H9 (cell line): ENCODE measurements at regions not wholly inside any gene's neighbourhood (a gene's known extent, or its start where the extent isn't known, plus 50 kb on each side); places are given as distances from the start of the nearest gene placed in this dataset.
"Not testable (repeated sequence)": the region's sequence is repeated elsewhere in the genome, so short reads cannot be mapped to it uniquely, and the experiment has no call there.

Experiments used
- DNase-seq: peaks from one replicate; pipeline ENCODE4 v3.0.0-alpha.2; 2017
- H2AFZ ChIP-seq: one replicate; pipeline ENCODE4 v1.6.1; 2013; ENCODE audit warnings: mild to moderate bottlenecking, low read length, control low read depth, moderate library complexity
- H2AK5ac ChIP-seq: 2 replicates; pipeline ENCODE4 v1.6.1; 2013; ENCODE audit warnings: low read length, control low read depth, mixed read lengths; ENCODE audit not compliant: insufficient read length
- H2BK120ac ChIP-seq: one replicate; pipeline ENCODE4 v1.6.1; 2013; ENCODE audit warnings: low read depth, mild to moderate bottlenecking, low read length, control low read depth, inconsistent platforms; ENCODE audit not compliant: poor library complexity, severe bottlenecking
- H2BK12ac ChIP-seq: 2 replicates; pipeline ENCODE4 v1.6.1; 2013; ENCODE audit warnings: low read length, control low read depth, mixed read lengths, low read depth; ENCODE audit not compliant: insufficient read length
- H2BK15ac ChIP-seq: 2 replicates; pipeline ENCODE4 v1.6.1; 2013; ENCODE audit warnings: low read depth, low read length, control low read depth
- H2BK20ac ChIP-seq: one replicate; pipeline ENCODE4 v1.6.1; 2013; ENCODE audit warnings: low read depth, mild to moderate bottlenecking, low read length, control low read depth, inconsistent platforms; ENCODE audit not compliant: poor library complexity, severe bottlenecking
- H2BK5ac ChIP-seq: 2 replicates; pipeline ENCODE4 v1.6.1; 2013; ENCODE audit warnings: low read length, control low read depth, mixed read lengths; ENCODE audit not compliant: insufficient read length
- H3K14ac ChIP-seq: 2 replicates; pipeline ENCODE4 v1.6.1; 2013; ENCODE audit warnings: low read length, control low read depth; ENCODE audit not compliant: insufficient read depth
- H3K18ac ChIP-seq: 2 replicates; pipeline ENCODE4 v1.6.1; 2013; ENCODE audit warnings: low read depth, mild to moderate bottlenecking, mixed read lengths, low read length, control low read depth; ENCODE audit not compliant: insufficient read length
- H3K23ac ChIP-seq: 2 replicates; pipeline ENCODE4 v1.6.1; 2013; ENCODE audit warnings: low read length, control low read depth, mixed read lengths, low read depth; ENCODE audit not compliant: insufficient read length
- H3K23me2 ChIP-seq: 2 replicates; pipeline ENCODE4 v1.6.1; 2013; ENCODE audit warnings: low read depth, mild to moderate bottlenecking, mixed read lengths, low read length, control low read depth; ENCODE audit not compliant: insufficient read length, poor library complexity, severe bottlenecking
- H3K27ac ChIP-seq: 2 replicates; pipeline ENCODE4 v1.5.1; 2013; ENCODE audit warnings: low read length, control low read depth, mixed read lengths, low read depth; ENCODE audit not compliant: insufficient read length
- H3K27me3 ChIP-seq: 2 replicates; pipeline ENCODE4 v1.6.1; 2013; ENCODE audit warnings: low read length, control low read depth, inconsistent platforms; ENCODE audit not compliant: insufficient read depth
- H3K4ac ChIP-seq: 2 replicates; pipeline ENCODE4 v1.6.1; 2013; ENCODE audit warnings: low read depth, mild to moderate bottlenecking, control low read depth, inconsistent platforms, low read length, moderate library complexity
- H3K4me1 ChIP-seq: 2 replicates; pipeline ENCODE4 v1.6.1; 2013; ENCODE audit warnings: low read length, control low read depth, inconsistent platforms; ENCODE audit not compliant: insufficient read depth
- H3K4me2 ChIP-seq: 2 replicates; pipeline ENCODE4 v1.6.1; 2013; ENCODE audit warnings: low read length, control low read depth, mixed read lengths; ENCODE audit not compliant: insufficient read length, insufficient read depth
- H3K56ac ChIP-seq: 2 replicates; pipeline ENCODE4 v1.6.1; 2013; ENCODE audit warnings: low read depth, mild to moderate bottlenecking, mixed read lengths, low read length, control low read depth; ENCODE audit not compliant: insufficient read length
- H3K79me1 ChIP-seq: 2 replicates; pipeline ENCODE4 v1.6.1; 2013; ENCODE audit warnings: low read depth, mild to moderate bottlenecking, moderate library complexity, low read length, control low read depth, inconsistent platforms; ENCODE audit not compliant: insufficient read depth, poor library complexity, severe bottlenecking
- H3K79me2 ChIP-seq: 2 replicates; pipeline ENCODE4 v1.6.1; 2013; ENCODE audit warnings: low read length, control low read depth, inconsistent platforms; ENCODE audit not compliant: insufficient read depth
- H3K9ac ChIP-seq: 2 replicates; pipeline ENCODE4 v1.6.1; 2013; ENCODE audit warnings: low read length, control low read depth, mixed read lengths; ENCODE audit not compliant: insufficient read length; ENCODE audit errors: extremely low read depth
- H3K9me3 ChIP-seq: one replicate; pipeline ENCODE4 v1.6.1; 2013; ENCODE audit warnings: low read depth, low read length, inconsistent platforms; ENCODE audit not compliant: control insufficient read depth
- H3T11ph ChIP-seq: one replicate; pipeline ENCODE4 v1.6.1; 2013; ENCODE audit warnings: mild to moderate bottlenecking, low read length, control low read depth, inconsistent platforms
- H4K20me1 ChIP-seq: one replicate; pipeline ENCODE4 v1.6.1; 2013; ENCODE audit not compliant: control insufficient read depth, insufficient read length, insufficient read depth
- H4K5ac ChIP-seq: 2 replicates; pipeline ENCODE4 v1.6.1; 2013; ENCODE audit warnings: low read depth, mild to moderate bottlenecking, mixed read lengths, low read length, control low read depth; ENCODE audit not compliant: insufficient read length
- H4K8ac ChIP-seq: replicated peaks from 2 replicates; pipeline ENCODE4 v1.6.1; 2013; ENCODE audit warnings: low read length, control low read depth, mixed read lengths, low read depth; ENCODE audit not compliant: insufficient read length
- H4K91ac ChIP-seq: 2 replicates; pipeline ENCODE4 v1.6.1; 2013; ENCODE audit warnings: low read depth, mild to moderate bottlenecking, moderate library complexity, mixed read lengths, low read length, control low read depth; ENCODE audit not compliant: insufficient read length
- H3K27ac Mint-ChIP-seq, 3 experiments: 2 replicates in 2 of 3; 3 replicates in 1 of 3; pipeline ENCODE4 v1.8.0; 2020 to 2021; ENCODE audit warnings: mixed read lengths in 3 of 3, mild to moderate bottlenecking in 1 of 3, moderate library complexity in 1 of 3
- H3K27me3 Mint-ChIP-seq: 2 replicates; pipeline ENCODE4 v1.8.0; 2021; ENCODE audit warnings: low read depth, mild to moderate bottlenecking, moderate library complexity, mixed read lengths
- H3K36me3 Mint-ChIP-seq, 3 experiments: 2 replicates in 2 of 3; 3 replicates in 1 of 3; pipeline ENCODE4 v1.8.0; 2020 to 2021; ENCODE audit warnings: low read depth in 3 of 3, mixed read lengths in 3 of 3; ENCODE audit not compliant: insufficient read depth in 1 of 3
- H3K4me1 Mint-ChIP-seq, 2 experiments: 2 replicates each; pipeline ENCODE4 v1.8.0; 2020; ENCODE audit warnings: mixed read lengths in 2 of 2
- H3K4me3 Mint-ChIP-seq, 2 experiments: 2 replicates in 1 of 2; 3 replicates in 1 of 2; pipeline ENCODE4 v1.8.0; 2020 to 2021; ENCODE audit warnings: mild to moderate bottlenecking in 2 of 2, mixed read lengths in 2 of 2, moderate library complexity in 1 of 2
- H3K9me3 Mint-ChIP-seq, 2 experiments: 2 replicates in 1 of 2; 3 replicates in 1 of 2; pipeline ENCODE4 v1.8.0; 2020; ENCODE audit warnings: mild to moderate bottlenecking in 2 of 2, mixed read lengths in 2 of 2, moderate library complexity in 1 of 2
- CTCF ChIP-seq: fragments of 200-600 bp; sonication (generic); conservative IDR thresholded peaks from 3 replicates; pipeline ENCODE4 v1.8.0; 2021; ENCODE audit warnings: antibody characterized with exemption, mild to moderate bottlenecking
- WGBS: extraction: QIAGEN DNeasy Blood & Tissue Kit; methylation state at CpG from one replicate; pipeline ENCODE4 v1.1.7; 2013; ENCODE audit warnings: missing lambda C conversion rate, low lambda C conversion rate, mixed read lengths; ENCODE audit not compliant: insufficient read length; ENCODE audit errors: extremely low coverage; 5-methylcytosine and 5-hydroxymethylcytosine counted together

GRCh38 chr12:114829833-114830232 is 145.9 kb upstream of the TBX3 start:
- Histone ChIP-seq H3K23ac (no peak overlapping the region), H2BK12ac (no peak overlapping the region), H4K8ac (no peak overlapping the region), H3K4me2 (no peak overlapping the region), H3K79me1 (no peaks in the 10 kb centered on the region), H3K79me2 (no peaks in the 10 kb centered on the region), H3K9ac (no peak overlapping the region), H3K14ac (no peak overlapping the region), H4K91ac (no peak overlapping the region), H2BK20ac (no peak overlapping the region), H3K27ac (no peak overlapping the region), H3K23me2 (no peaks in the 10 kb centered on the region), H2BK120ac (no peak overlapping the region), H2BK5ac (no peak overlapping the region), H2BK15ac (no peak overlapping the region), H3K9me3 (no peaks in the 10 kb centered on the region), H3K56ac (no peak overlapping the region), H4K20me1 (no peaks in the 10 kb centered on the region), H3K4me1 (no peaks in the 10 kb centered on the region), H3K18ac (no peak overlapping the region), H3K4ac (no peak overlapping the region), H3K27me3 (no peaks in the 10 kb centered on the region), H3T11ph (no peak overlapping the region), H4K5ac (no peak overlapping the region), H2AK5ac (no peak overlapping the region), H2AFZ (no peak overlapping the region)
- no CpG with 5 or more reads among the region's 4 CpGs for WGBS
- H3K9me3 Mint-ChIP-seq = peaks cover 0 to 2% of the 10 kb centered on the region in 2 experiments; a peak in 1 of 5 replicates
- H3K27ac Mint-ChIP-seq = no peak overlapping the region
- H3K4me3 Mint-ChIP-seq = no peak overlapping the region
- DNase-seq = no peak
- peaks cover 7% of the 10 kb centered on the region for H3K27me3 Mint-ChIP-seq
- H3K36me3 Mint-ChIP-seq = peaks cover 0 to 2% (median 0%) of the 10 kb centered on the region in 3 experiments; a peak in 1 of 7 replicates
- TF ChIP-seq CTCF = no peak
- no peaks in the 10 kb centered on the region for H3K4me1 Mint-ChIP-seq

- not testable (repeated sequence) for H3K14ac ChIP-seq, H3K4ac ChIP-seq, DNase-seq, H3K18ac ChIP-seq, H2BK20ac ChIP-seq, H3K4me3 Mint-ChIP-seq, H3K9ac ChIP-seq, H3K9me3 Mint-ChIP-seq, H3K56ac ChIP-seq, H2BK15ac ChIP-seq, H2BK5ac ChIP-seq, H4K8ac ChIP-seq, H3K27ac ChIP-seq, H3K79me2 ChIP-seq, H4K5ac ChIP-seq, H3K36me3 Mint-ChIP-seq, H3K4me2 ChIP-seq, H3K79me1 ChIP-seq, H2AFZ ChIP-seq, H2AK5ac ChIP-seq, H3T11ph ChIP-seq, H3K9me3 ChIP-seq, H3K4me1 ChIP-seq, H3K4me1 Mint-ChIP-seq, H2BK120ac ChIP-seq, H3K23me2 ChIP-seq, H3K27me3 Mint-ChIP-seq, H4K20me1 ChIP-seq, H3K27ac Mint-ChIP-seq, H4K91ac ChIP-seq, H3K23ac ChIP-seq, H3K27me3 ChIP-seq, H2BK12ac ChIP-seq
These were observed 145.3 kb upstream of the TBX3 start for GRCh38 chr12:114829244-114829643.
